HG02763 (cell line): ENCODE measurements at regions not wholly inside any gene's neighbourhood (a gene's known extent, or its start where the extent isn't known, plus 50 kb on each side); places are given as distances from the start of the nearest gene placed in this dataset.
"Not testable (repeated sequence)": the region's sequence is repeated elsewhere in the genome, so short reads cannot be mapped to it uniquely, and the experiment has no call there.

Experiments used
- ATAC-seq: cut with Tn5 transposase; IDR thresholded peaks from one replicate; pipeline ENCODE4 v1.9.1; 2021; ENCODE audit warnings: mild to moderate bottlenecking, moderate library complexity; ENCODE audit not compliant: unreplicated experiment

GRCh38 chr3:106827515-106828213, 549.6 kb upstream of the CCDC54 start:
- ATAC-seq = no peak

- ATAC-seq = no peak
Observed at GRCh38 chr3:106829206-106829605, 548.0 kb upstream of the CCDC54 start.

- no peak for ATAC-seq
Observed at GRCh38 chr3:106830334-106830733, 546.9 kb upstream of the CCDC54 start.

GRCh38 chr3:106836906-106837305, 540.3 kb upstream of the CCDC54 start:
- ATAC-seq = no peak

- no peak for ATAC-seq
Observed at GRCh38 chr3:106837616-106838015, 539.6 kb upstream of the CCDC54 start.

- no peak for ATAC-seq
Observed at GRCh38 chr3:106839576-106840280, 537.5 kb upstream of the CCDC54 start.

- ATAC-seq = no peak
Observed at GRCh38 chr3:106840319-106840718, 536.9 kb upstream of the CCDC54 start.

GRCh38 chr3:106842151-106842550, 535.1 kb upstream of the CCDC54 start:
- ATAC-seq = no peak

GRCh38 chr3:106844638-106845037, 532.6 kb upstream of the CCDC54 start:
- ATAC-seq = no peak

- ATAC-seq = no peak
Observed at GRCh38 chr3:106848099-106848498, 529.1 kb upstream of the CCDC54 start.

- no peak for ATAC-seq
Observed at GRCh38 chr3:106850437-106850836, 526.8 kb upstream of the CCDC54 start.

- ATAC-seq = not testable (repeated sequence)
Observed at GRCh38 chr3:106858321-106858720, 518.9 kb upstream of the CCDC54 start.

GRCh38 chr3:106860182-106860581, 517.1 kb upstream of the CCDC54 start:
- no peak for ATAC-seq

GRCh38 chr3:106862067-106862466, 515.2 kb upstream of the CCDC54 start:
- no peak for ATAC-seq

- no peak for ATAC-seq
Observed at GRCh38 chr3:106877627-106878026, 499.6 kb upstream of the CCDC54 start.

- no peak for ATAC-seq
Observed at GRCh38 chr3:106880206-106880605, 497.0 kb upstream of the CCDC54 start.

- no peak for ATAC-seq
Observed at GRCh38 chr3:106881186-106881585, 496.1 kb upstream of the CCDC54 start.

GRCh38 chr3:106882297-106882696, 494.9 kb upstream of the CCDC54 start:
- no peak for ATAC-seq

- no peak for ATAC-seq
Observed at GRCh38 chr3:106906074-106906473, 471.2 kb upstream of the CCDC54 start.

- ATAC-seq = no peak
Observed at GRCh38 chr3:106908181-106908938, 468.9 kb upstream of the CCDC54 start.

- no peak for ATAC-seq
Observed at GRCh38 chr3:106913111-106913698, 464.0 kb upstream of the CCDC54 start.
